OCI-LY7 (cell line): ENCODE measurements at regions not wholly inside any gene's neighbourhood (a gene's known extent, or its start where the extent isn't known, plus 50 kb on each side); places are given as distances from the start of the nearest gene placed in this dataset.

ENCODE experiments used
- BruUV-seq: library from RNA; stranded (reverse); fragments of 400-500 nt; replicated peaks from 2 replicates; lab custom pipeline; 2021; lab: Mats Ljungman, UMichigan
- CTCF ChIA-PET: fragments of 300-600 bp; sonication (Branson Sonifier 250); formaldehyde crosslinking; loops from one replicate; lab custom pipeline; 2022; ENCODE audit warnings: antibody characterized with exemption; ENCODE audit not compliant: unreplicated experiment; lab: Charles Lee
- POLR2A ChIA-PET: fragments of 300-600 bp; sonication (Branson Sonifier 250); formaldehyde crosslinking; loops from one replicate; lab custom pipeline; 2022; ENCODE audit warnings: antibody characterized with exemption; lab: Charles Lee
- DNase-seq: peaks from one replicate; pipeline ENCODE4 v3.0.0-alpha.2; 2015; ENCODE audit warnings: low spot score
- H2AFZ ChIP-seq: fragments of 200-600 bp; sonication (generic), shearing (Covaris generic); 2 replicates; pipeline ENCODE4 v1.6.1; 2014; ENCODE audit warnings: mild to moderate bottlenecking, antibody characterized with exemption, low read length, moderate library complexity
- H3K27ac ChIP-seq: fragments of 200-600 bp; sonication (generic); 2 replicates; pipeline ENCODE4 v1.5.1; 2014; ENCODE audit warnings: mixed run types, low read depth, mild to moderate bottlenecking, moderate library complexity, low read length, inconsistent platforms; ENCODE audit not compliant: poor library complexity, severe bottlenecking
- H3K36me3 ChIP-seq: fragments of 200-600 bp; sonication (generic); 2 replicates; pipeline ENCODE4 v1.6.1; 2014; ENCODE audit warnings: mild to moderate bottlenecking, antibody characterized with exemption, low read length, moderate library complexity, mixed read lengths; ENCODE audit not compliant: insufficient read depth
- H3K4me1 ChIP-seq: fragments of 200-600 bp; sonication (generic); 2 replicates; pipeline ENCODE4 v1.5.1; 2014; ENCODE audit warnings: mild to moderate bottlenecking, low read length; ENCODE audit not compliant: insufficient read depth, poor library complexity, severe bottlenecking
- H3K4me2 ChIP-seq: fragments of 200-600 bp; sonication (generic); 2 replicates; pipeline ENCODE4 v1.6.1; 2014; ENCODE audit warnings: mild to moderate bottlenecking, low read length
- H3K4me3 ChIP-seq: fragments of 200-600 bp; sonication (generic); 2 replicates; pipeline ENCODE4 v1.5.1; 2014; ENCODE audit warnings: mild to moderate bottlenecking, low read depth, low read length; ENCODE audit not compliant: poor library complexity, severe bottlenecking
- H3K79me2 ChIP-seq: fragments of 200-600 bp; sonication (generic); 2 replicates; pipeline ENCODE4 v1.6.1; 2016; ENCODE audit warnings: low read depth, mild to moderate bottlenecking, low read length, moderate library complexity, mixed read lengths; ENCODE audit not compliant: insufficient read depth
- H3K9me2 ChIP-seq: fragments of 200-600 bp; sonication (generic); 2 replicates; pipeline ENCODE4 v1.6.1; 2016; ENCODE audit warnings: mild to moderate bottlenecking, low read length, mixed read lengths; ENCODE audit not compliant: insufficient read depth
- H3K9me3 ChIP-seq: fragments of 200-600 bp; sonication (generic); 2 replicates; pipeline ENCODE4 v1.6.1; 2014; ENCODE audit warnings: mild to moderate bottlenecking, mixed run types, low read length, mixed read lengths
- H4K20me1 ChIP-seq: fragments of 200-600 bp; sonication (generic); 2 replicates; pipeline ENCODE4 v1.6.1; 2014; ENCODE audit warnings: mild to moderate bottlenecking, antibody characterized with exemption, low read length, moderate library complexity, mixed read lengths; ENCODE audit not compliant: insufficient read depth
- CTCF ChIP-seq: fragments of 200-600 bp; sonication (generic); conservative IDR thresholded peaks from 2 replicates; pipeline ENCODE4 v1.5.1; 2014; ENCODE audit warnings: mild to moderate bottlenecking, antibody characterized with exemption, low read length, moderate library complexity, mixed read lengths
- EZH2phosphoT487 ChIP-seq: fragments of 200-600 bp; sonication (generic); IDR thresholded peaks from 2 replicates; pipeline ENCODE4 v1.6.1; 2018; ENCODE audit warnings: low read depth, borderline replicate concordance, mild to moderate bottlenecking, mixed run types, antibody characterized with exemption, low read length, moderate library complexity, mixed read lengths
- intact Hi-C: fragments of 100-400 bp; cut with micrococcal nuclease; formaldehyde crosslinking; loops from one replicate; pipeline ENCODE4 v1.10.0; 2022; ENCODE audit not compliant: unreplicated experiment

- H3K4me1 ChIP-seq, result no peaks in the 10 kb centered on the region
- no peak overlapping the region for H3K27ac ChIP-seq
- no TSS peak for BruUV-seq
- ChIA-PET POLR2A (no interaction called here), CTCF (no interaction called here)
- no peaks in the 10 kb centered on the region for H3K9me2 ChIP-seq
- TF ChIP-seq CTCF (no peak), EZH2phosphoT487 (no peak)
- no peaks in the 10 kb centered on the region for H3K36me3 ChIP-seq
- DNase-seq, result no peak
- no peak overlapping the region for H3K4me2 ChIP-seq
- H3K79me2 ChIP-seq, result no peaks in the 10 kb centered on the region
- intact Hi-C loops, result no loop called here
- no peak overlapping the region for H3K4me3 ChIP-seq
- H4K20me1 ChIP-seq, result no peaks in the 10 kb centered on the region
- H3K9me3 ChIP-seq, result no peaks in the 10 kb centered on the region
- H2AFZ ChIP-seq, result no peak overlapping the region
Measured at GRCh38 chr7:91351374-91351773, 87.1 kb downstream of the FZD1 start.

GRCh38 chr7:91352091-91352490, 87.9 kb downstream of the FZD1 start:
- Histone ChIP-seq H3K4me2 (no peak overlapping the region), H3K4me3 (no peak overlapping the region), H2AFZ (no peak overlapping the region), H4K20me1 (no peaks in the 10 kb centered on the region), H3K79me2 (no peaks in the 10 kb centered on the region), H3K9me2 (no peaks in the 10 kb centered on the region), H3K36me3 (no peaks in the 10 kb centered on the region), H3K27ac (no peak overlapping the region), H3K4me1 (no peaks in the 10 kb centered on the region), H3K9me3 (no peaks in the 10 kb centered on the region)
- TF ChIP-seq CTCF (no peak), EZH2phosphoT487 (no peak)
- POLR2A ChIA-PET, result no interaction called here
- CTCF ChIA-PET, result no interaction called here
- DNase-seq, result no peak
- intact Hi-C loops, result no loop called here
- no TSS peak for BruUV-seq

- H3K4me3 ChIP-seq, result no peak overlapping the region
- H3K4me2 ChIP-seq, result no peak overlapping the region
- ChIA-PET CTCF (no interaction called here), POLR2A (interaction anchor here (0.6 kb wide), 1 partner anchor 742 kb away, joined by 4 read pairs; no protein-coding TSS in a partner anchor)
- no peaks in the 10 kb centered on the region for H3K9me3 ChIP-seq
- DNase-seq, result no peak
- no peaks in the 10 kb centered on the region for H3K9me2 ChIP-seq
- H2AFZ ChIP-seq, result no peak overlapping the region
- no peaks in the 10 kb centered on the region for H3K4me1 ChIP-seq
- TF ChIP-seq EZH2phosphoT487, result no peak
- TF ChIP-seq CTCF, result no peak
- no peak overlapping the region for H3K27ac ChIP-seq
- H3K36me3 ChIP-seq, result no peaks in the 10 kb centered on the region
- no peaks in the 10 kb centered on the region for H4K20me1 ChIP-seq
- BruUV-seq, result no TSS peak
- H3K79me2 ChIP-seq, result no peaks in the 10 kb centered on the region
- intact Hi-C loops, result no loop called here
Measured at GRCh38 chr7:91353848-91354247, 89.6 kb downstream of the FZD1 start.
